ENCODE measurements at regions not wholly inside any gene's neighbourhood (a gene's known extent, or its start where the extent isn't known, plus 50 kb on each side); places are given as distances from the start of the nearest gene placed in this dataset.
"Not testable (repeated sequence)": the region's sequence is repeated elsewhere in the genome, so short reads cannot be mapped to it uniquely, and the experiment has no call there.

- DNase-seq = no peak
Measured at GRCh38 chr1:245023222-245023621, 131.6 kb upstream of the KIF26B start.

DNA sequence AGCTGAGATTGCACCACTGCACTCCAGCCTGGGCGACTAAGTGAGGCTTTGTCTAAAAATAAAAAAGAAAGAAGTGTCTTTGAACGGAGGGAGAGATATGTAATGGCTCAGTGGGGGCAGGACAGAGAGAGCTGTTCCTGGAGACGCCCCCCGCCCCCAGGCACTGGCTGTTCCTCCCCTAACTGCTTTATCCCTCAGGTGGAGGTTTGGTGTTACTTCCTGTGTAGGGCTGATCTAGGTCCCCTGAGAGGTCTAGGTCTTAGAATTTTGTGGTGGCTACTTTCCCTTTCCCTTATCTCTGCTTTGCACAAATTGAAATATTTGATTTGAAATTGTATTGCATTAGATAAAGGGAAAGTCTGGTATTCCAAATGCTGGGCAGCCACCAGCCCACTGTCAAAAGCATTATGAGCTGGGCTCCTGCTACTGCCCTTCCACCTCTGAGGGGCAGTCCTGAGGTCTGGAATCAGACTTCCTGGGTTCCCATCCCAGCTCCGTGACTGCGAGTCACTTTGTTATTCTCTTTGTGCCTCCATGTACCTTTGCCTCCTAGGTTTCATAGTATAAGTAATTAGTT is 134.8 kb upstream of the KIF26B start:
- DNase-seq = no peak

GRCh38 chr1:245016700-245017099 is 138.1 kb upstream of the KIF26B start:
- DNase-seq = no peak

GRCh38 chr1:245015031-245015430 is 139.8 kb upstream of the KIF26B start:
- DNase-seq = no peak

DNA sequence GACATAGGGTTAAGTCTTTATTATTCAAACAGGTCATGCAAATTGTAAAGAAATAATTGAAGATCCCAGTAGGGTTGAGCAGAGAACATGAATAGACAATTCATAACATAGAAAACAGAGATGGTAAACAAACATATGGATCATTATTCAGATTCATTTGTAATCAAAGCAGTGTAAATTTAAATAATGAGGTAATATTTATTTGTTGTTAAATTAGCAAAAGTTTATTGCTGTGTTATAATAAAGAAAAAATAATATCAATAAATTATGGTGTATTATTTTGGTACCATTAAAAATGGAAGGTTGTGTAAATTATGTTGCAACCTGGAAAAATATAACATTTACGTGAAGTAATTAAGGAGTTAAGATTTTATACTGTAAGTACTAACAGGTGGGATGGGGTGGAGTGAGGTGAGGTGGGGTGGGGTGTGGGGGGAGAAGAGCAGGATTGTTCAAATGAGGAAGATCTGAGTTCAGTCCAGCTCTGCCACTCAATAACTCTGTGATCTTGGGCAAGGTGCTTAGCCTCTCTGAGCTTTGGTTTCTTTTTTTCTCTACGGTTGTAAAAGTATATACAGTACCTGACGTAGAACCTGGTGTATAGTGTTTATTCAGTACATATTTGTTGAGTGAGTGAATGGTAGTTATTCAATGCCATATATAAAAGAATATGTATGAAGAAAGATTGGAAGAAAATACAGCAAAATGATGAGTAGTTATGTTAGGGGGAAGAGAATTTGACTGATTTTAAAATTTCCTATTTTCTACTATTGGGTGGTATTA is 140.3 kb upstream of the KIF26B start:
- no peak for DNase-seq

GRCh38 chr1:245010018-245010614 is 144.7 kb upstream of the KIF26B start:
- DNase-seq = no peak

- no peak for DNase-seq
Measured at GRCh38 chr1:245008761-245009160, 144.4 kb upstream of the HNRNPU start.

DNA sequence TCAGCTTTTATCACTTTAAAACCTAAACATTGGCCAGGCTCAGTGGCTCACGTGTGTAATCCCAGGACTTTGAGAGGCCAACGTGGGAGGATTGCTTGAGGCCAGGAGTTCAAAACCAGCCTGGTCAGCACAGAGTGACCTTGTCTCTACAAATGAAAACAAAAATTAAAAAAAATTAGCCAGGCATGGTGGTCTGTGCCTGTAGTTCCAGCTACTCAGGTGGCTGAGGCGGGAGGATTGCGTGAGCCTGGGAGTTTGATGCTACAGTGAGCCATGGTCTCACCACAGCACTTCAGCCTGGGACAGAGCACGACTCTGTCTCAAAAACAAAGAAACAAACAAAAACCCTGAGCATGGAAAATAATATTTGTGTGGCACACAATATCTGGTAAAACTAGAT is 143.5 kb upstream of the HNRNPU start:
- DNase-seq = no peak

GRCh38 chr1:245003246-245003645 is 138.9 kb upstream of the HNRNPU start:
- DNase-seq = no peak

GRCh38 chr1:245001252-245001651 is 136.9 kb upstream of the HNRNPU start:
- DNase-seq = no peak

GRCh38 chr1:245000872-245001188 is 136.5 kb upstream of the HNRNPU start:
- DNase-seq = no peak

DNA sequence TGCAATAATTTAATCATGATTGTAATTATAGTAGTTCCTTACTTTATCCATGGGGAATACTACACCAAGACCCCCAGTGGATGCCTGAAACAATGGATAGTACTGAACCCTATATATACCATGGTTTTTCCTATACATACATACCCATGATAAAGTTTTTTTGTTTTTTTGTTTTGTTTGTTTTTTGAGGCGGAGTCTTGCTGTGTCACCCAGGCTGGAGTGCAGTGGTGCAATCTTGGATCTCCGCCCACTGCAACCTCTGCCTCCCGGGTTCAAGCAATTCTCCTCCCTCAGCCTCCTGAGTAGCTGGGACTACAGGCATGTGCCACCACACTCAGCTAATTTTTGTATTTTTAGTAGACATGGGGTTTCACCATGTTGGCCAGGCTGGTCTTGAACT is 135.3 kb upstream of the HNRNPU start:
- DNase-seq = not testable (repeated sequence)

- DNase-seq = no peak
Measured at GRCh38 chr1:244998717-244999346, 134.5 kb upstream of the HNRNPU start.

GRCh38 chr1:244995602-244996400 is 131.5 kb upstream of the HNRNPU start:
- no peak for DNase-seq

DNA sequence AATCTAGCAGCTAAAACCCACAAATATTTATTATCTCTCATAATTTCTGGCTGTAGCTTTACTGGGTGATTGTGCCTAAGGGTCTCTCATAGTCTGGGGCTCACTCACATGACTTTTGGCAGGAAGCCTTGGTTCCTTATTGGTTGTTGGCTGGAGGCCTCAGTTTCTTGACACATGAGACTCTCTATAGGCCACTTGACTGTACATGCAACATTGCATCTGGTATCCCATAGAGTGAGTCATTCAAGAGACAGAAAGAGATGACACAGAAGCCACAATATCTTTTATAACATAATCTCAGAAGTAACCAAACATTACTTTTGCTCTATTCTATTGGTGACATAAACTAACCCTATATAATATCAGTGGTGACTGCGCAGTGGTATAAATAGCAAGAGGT is 128.5 kb upstream of the HNRNPU start:
- no peak for DNase-seq

- DNase-seq = no peak
Measured at GRCh38 chr1:244989813-244990212, 125.5 kb upstream of the HNRNPU start.

- no peak for DNase-seq
Measured at GRCh38 chr1:244988521-244988920, 124.2 kb upstream of the HNRNPU start.

- DNase-seq = no peak
Measured at GRCh38 chr1:244980605-244981004, 116.3 kb upstream of the HNRNPU start.

GRCh38 chr1:244974550-244974949 is 110.2 kb upstream of the HNRNPU start:
- DNase-seq = no peak

DNA sequence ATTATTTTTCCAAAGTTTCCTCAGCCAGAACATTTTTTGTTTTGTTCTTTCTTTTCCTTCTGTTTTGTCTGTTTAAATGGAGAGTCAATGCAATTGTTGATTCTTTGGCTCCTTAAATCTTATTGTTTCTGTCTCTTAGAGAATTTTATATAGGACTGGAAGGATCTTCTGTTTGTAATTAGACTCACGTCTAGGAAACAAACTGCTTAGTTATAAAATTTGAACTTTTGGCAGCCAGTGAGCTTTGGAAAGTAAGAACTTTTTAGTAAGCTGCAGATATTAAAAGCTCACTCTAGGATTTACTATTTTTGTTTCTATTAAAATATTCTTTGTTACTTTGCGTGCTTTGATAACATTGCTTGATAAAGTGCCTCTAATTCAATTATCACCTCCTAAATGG is 109.8 kb upstream of the HNRNPU start:
- no peak for DNase-seq

- peak; percentile 36 for DNase-seq
Measured at GRCh38 chr1:244971552-244972216, 107.3 kb upstream of the HNRNPU start.

GRCh38 chr1:244970744-244971551 is 106.6 kb upstream of the HNRNPU start:
- DNase-seq = peak; percentile 94
